ENCODE measurements at regions not wholly inside any gene's neighbourhood (a gene's known extent, or its start where the extent isn't known, plus 50 kb on each side); places are given as distances from the start of the nearest gene placed in this dataset.

DNA sequence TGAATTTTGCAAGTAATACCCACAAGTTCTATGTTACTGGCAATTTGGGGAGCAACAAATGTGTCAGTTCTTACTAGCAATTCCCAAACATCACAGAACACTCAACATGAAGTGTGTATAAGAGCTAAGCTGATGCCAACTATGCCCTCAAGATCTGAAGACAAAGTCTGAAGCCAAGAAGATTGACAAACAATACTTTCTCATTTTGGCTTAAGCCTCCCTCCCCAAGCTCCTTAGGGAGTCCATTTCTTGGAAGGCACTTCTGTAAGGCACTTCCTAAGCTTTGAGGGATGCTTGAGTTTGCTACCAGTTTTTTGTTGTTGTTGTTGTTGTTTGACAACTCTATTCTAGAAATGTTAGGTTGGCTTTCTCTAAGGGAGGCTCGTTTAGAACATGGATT lies 154.4 kb upstream of the ZNF644 start:
- no peak for DNase-seq (ENCODE audit: low spot score)
- ATAC-seq (ENCODE audit: low FRiP score): no peak
- TF ChIP-seq, protein P1, sequence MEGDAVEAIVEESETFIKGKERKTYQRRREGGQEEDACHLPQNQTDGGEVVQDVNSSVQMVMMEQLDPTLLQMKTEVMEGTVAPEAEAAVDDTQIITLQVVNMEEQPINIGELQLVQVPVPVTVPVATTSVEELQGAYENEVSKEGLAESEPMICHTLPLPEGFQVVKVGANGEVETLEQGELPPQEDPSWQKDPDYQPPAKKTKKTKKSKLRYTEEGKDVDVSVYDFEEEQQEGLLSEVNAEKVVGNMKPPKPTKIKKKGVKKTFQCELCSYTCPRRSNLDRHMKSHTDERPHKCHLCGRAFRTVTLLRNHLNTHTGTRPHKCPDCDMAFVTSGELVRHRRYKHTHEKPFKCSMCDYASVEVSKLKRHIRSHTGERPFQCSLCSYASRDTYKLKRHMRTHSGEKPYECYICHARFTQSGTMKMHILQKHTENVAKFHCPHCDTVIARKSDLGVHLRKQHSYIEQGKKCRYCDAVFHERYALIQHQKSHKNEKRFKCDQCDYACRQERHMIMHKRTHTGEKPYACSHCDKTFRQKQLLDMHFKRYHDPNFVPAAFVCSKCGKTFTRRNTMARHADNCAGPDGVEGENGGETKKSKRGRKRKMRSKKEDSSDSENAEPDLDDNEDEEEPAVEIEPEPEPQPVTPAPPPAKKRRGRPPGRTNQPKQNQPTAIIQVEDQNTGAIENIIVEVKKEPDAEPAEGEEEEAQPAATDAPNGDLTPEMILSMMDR (IDR thresholded peaks at IDR 0.05): no peak

DNA sequence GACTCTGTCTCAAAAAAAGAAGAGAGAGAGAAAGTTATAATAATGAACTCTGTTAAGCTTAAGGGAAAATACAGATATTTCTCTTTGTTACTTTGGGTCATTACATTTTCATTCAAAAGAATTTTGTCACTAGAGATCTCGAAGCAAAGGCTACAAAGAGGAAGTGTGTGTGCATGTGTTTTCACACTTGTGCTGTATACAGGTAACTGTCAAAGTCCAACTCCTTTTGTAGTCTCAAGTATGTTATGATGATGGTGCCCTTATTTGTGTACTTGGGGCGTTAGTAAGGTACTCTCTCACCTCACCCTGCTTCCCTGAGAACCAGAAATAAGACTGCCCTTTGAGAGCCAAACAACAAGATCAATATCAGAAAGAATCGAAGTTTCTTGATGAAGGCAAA lies 152.9 kb upstream of the ZNF644 start:
- no peak for DNase-seq (ENCODE audit: low spot score)
- ATAC-seq (ENCODE audit: low FRiP score): no peak
- TF ChIP-seq, protein P1 (IDR thresholded peaks at IDR 0.05): no peak

DNA sequence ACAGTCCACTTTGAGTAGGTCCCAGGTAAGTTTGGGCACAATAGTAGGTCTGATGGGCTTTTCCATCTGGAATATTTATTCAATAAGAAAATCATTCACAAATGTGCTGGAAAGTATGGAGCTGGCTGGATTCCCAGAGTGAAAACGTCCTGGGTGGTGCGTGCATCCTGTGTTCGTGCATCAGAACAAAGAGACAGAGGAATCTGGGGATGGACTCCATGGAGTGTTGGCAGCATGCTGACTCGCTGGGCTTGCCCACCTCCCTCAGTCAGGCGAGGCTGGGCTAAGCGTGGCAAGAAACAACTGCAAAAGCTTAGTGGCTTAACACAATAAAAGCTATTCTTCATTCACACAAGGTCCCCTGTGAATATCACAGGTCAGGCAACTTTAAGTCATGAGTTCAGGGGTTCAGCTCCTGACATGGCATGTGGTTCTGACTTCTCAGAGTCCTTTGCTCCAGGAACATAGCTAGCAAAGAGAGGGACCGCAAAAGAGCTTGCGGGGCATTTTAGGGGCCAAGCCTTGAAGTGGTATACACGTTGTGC lies 151.6 kb upstream of the ZNF644 start:
- no peak for DNase-seq (ENCODE audit: low spot score)
- ATAC-seq (ENCODE audit: low FRiP score): no peak
- TF ChIP-seq, protein P1 (IDR thresholded peaks at IDR 0.05): no peak

DNA sequence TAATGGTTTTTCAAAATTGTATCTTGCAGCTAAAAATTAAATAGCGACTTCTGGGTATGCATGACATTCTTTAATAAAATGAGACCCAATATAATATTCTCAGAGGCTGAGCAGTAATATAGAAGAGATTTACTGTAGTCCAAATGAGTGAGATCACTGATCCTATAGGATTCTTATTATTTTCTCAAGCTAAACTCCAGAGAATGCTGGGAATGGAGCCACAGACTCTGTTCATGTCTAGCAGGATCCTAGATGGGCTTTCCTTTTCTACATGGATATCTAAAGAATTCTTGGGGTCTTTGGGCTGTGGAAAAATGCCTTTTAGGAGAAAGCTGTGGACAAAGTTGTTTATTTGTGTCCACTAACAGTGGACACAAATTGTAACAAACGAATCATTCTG lies 150.7 kb upstream of the ZNF644 start:
- no peak for DNase-seq (ENCODE audit: low spot score)
- TF ChIP-seq, protein P1 (IDR thresholded peaks at IDR 0.05): no peak
- no peak for ATAC-seq (ENCODE audit: low FRiP score)

DNA sequence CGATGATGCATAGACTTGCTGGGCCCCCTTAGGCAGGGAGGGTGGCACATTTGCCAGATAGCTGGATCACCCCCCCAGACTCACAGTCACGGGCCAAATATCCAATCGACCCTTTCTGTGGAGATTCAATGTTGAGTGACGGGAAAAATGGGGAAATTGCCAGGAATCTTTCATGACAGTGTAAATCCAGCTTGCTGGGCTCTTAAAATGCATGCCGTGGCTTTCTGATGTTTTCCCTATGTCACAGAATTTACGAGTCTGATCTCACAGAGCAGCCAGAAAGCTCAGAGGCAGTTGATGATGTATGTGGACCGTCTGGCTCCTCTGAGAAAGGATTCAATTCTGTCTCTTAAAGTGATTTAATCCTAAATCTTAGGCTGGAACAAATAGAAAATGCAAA lies 150.1 kb upstream of the ZNF644 start:
- DNase-seq (ENCODE audit: low spot score): no peak
- TF ChIP-seq, protein P1 (IDR thresholded peaks at IDR 0.05): no peak
- ATAC-seq (ENCODE audit: low FRiP score): no peak

DNA sequence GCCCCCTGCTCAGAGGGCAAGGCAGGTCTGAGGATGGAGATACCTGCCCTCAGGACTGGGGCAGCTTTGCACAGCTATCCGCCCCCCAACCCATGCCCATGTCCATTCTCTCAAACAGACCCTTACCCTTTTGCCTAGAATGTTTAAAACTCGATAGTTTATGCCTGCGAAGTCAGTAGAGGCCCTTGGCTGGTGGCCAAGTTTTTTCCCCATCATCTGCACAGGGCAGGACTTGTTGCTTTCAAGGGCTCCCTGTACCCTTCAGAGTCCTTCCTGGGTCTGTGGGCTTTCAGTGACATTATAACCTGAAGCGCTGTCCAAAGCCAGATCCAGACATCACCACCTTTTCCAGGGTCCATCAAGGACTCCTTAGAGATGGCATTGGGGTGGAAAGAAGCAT lies 148.7 kb upstream of the ZNF644 start:
- TF ChIP-seq, protein P1 (IDR thresholded peaks at IDR 0.05): no peak
- DNase-seq (ENCODE audit: low spot score) (no peak), ATAC-seq (ENCODE audit: low FRiP score) (no peak)

DNA sequence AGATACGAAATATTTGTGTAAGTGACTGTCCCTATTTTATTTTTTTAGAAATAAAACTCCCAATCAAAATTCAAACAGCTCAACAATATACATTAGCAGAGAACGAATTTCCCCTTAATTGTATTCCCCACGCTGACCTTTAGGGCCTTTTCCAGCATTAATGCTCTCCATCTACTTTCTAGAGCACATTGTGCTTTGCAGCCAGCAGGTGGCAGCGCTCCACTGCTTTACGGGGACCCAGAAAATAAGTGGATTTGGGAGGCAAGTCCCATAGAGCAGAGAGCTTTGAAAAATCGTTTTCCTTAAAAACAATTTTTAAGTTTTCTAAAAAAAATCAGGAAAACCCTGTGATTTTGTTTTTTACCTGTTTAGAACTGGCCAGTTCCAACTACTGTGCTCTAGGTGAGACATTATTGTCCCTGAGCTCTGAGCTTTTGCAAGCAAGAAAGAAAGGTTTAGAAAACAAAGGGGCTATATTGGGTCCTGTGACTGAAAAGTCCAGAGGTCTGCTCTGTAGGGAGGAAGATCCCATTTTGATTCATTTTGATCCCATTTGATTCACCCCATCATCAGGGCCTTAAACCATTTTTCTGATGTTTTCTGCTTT lies 144.4 kb upstream of the ZNF644 start:
- ATAC-seq (ENCODE audit: low FRiP score) (no peak), DNase-seq (ENCODE audit: low spot score) (no peak)
- TF ChIP-seq, protein P1 (IDR thresholded peaks at IDR 0.05): no peak
